SK-N-SH (cell line): ENCODE measurements at regions not wholly inside any gene's neighbourhood (a gene's known extent, or its start where the extent isn't known, plus 50 kb on each side); places are given as distances from the start of the nearest gene placed in this dataset.

ENCODE experiments used
- CTCF ChIA-PET: fragments of 300-600, 350-600 bp; formaldehyde crosslinking; extraction: SDS; loops from one replicate; lab custom pipeline; 2021; lab: Yijun Ruan, JAX
- POLR2A ChIA-PET: fragments of 350-600 bp; sonication (Branson Sonifier 250); formaldehyde crosslinking; extraction: SDS; loops from one replicate; lab custom pipeline; 2020; ENCODE audit warnings: antibody characterized with exemption, inconsistent platforms; lab: Yijun Ruan, JAX
- DNase-seq: peaks from one replicate; pipeline ENCODE4 v3.0.0; 2012
- H2AFZ ChIP-seq: fragments of 200-600 bp; sonication (generic); 2 replicates; pipeline ENCODE4 v1.8.1; 2016; ENCODE audit warnings: antibody characterized with exemption, mild to moderate bottlenecking, low read depth
- H3F3A ChIP-seq: fragments of 200-600 bp; sonication (generic); replicated peaks from 2 replicates; pipeline ENCODE3; 2016; ENCODE audit warnings: antibody characterized with exemption, mild to moderate bottlenecking; ENCODE audit not compliant: insufficient read depth
- H3K27ac ChIP-seq, 2 experiments: fragments of 200-500 bp in 1 of 2; fragments of 200-600 bp in 1 of 2; sonication (Bioruptor generic) in 1 of 2; sonication (generic), shearing (Covaris generic) in 1 of 2; 2 replicates each; pipeline versions ENCODE4 v1.5.1 to v1.6.1; 2014 to 2016; ENCODE audit warnings: low read depth in 2 of 2, inconsistent platforms in 1 of 2, low read length in 1 of 2, mild to moderate bottlenecking in 1 of 2, mixed read lengths in 1 of 2
- H3K27me3 ChIP-seq: fragments of 200-600 bp; sonication (generic), shearing (Covaris generic); 2 replicates; pipeline ENCODE4 v1.6.1; 2016; ENCODE audit warnings: mixed run types; ENCODE audit not compliant: insufficient read depth
- H3K36me3 ChIP-seq, 2 experiments: fragments of 200-500 bp in 1 of 2; fragments of 200-600 bp in 1 of 2; sonication (Bioruptor generic) in 1 of 2; sonication (generic) in 1 of 2; replicated peaks in 1 of 2; 2 replicates each; pipeline versions ENCODE3 to v1.5.1; 2014 to 2016; ENCODE audit warnings: low read length in 1 of 2, mild to moderate bottlenecking in 1 of 2; ENCODE audit not compliant: insufficient read depth in 2 of 2, control insufficient read depth in 1 of 2
- H3K4me1 ChIP-seq, 2 experiments: fragments of 200-500 bp in 1 of 2; fragments of 200-600 bp in 1 of 2; sonication (Bioruptor generic) in 1 of 2; sonication (generic), shearing (Covaris generic) in 1 of 2; 2 replicates each; pipeline versions ENCODE4 v1.5.1 to v1.6.1; 2014 to 2016; ENCODE audit warnings: low read depth in 1 of 2, low read length in 1 of 2, mixed run types in 1 of 2; ENCODE audit not compliant: insufficient read depth in 2 of 2, control insufficient read depth in 1 of 2
- H3K4me2 ChIP-seq: fragments of 200-600 bp; sonication (generic), shearing (Covaris generic); 2 replicates; pipeline ENCODE4 v1.6.1; 2017; ENCODE audit warnings: mixed run types
- H3K4me3 ChIP-seq, 2 experiments: fragments of 200-500 bp in 1 of 2; fragments of 200-600 bp in 1 of 2; sonication (Bioruptor generic) in 1 of 2; sonication (generic), shearing (Covaris generic) in 1 of 2; 2 replicates each; pipeline versions ENCODE4 v1.5.1 to v1.8.1; 2014 to 2016; ENCODE audit warnings: low read depth in 2 of 2, inconsistent platforms in 1 of 2, low read length in 1 of 2, mild to moderate bottlenecking in 1 of 2, mixed read lengths in 1 of 2, moderate library complexity in 1 of 2
- H3K79me2 ChIP-seq: fragments of 200-600 bp; sonication (generic); 2 replicates; pipeline ENCODE4 v1.8.1; 2017; ENCODE audit warnings: mild to moderate bottlenecking; ENCODE audit not compliant: insufficient read depth
- H3K9ac ChIP-seq: fragments of 200-600 bp; sonication (generic); 2 replicates; pipeline ENCODE4 v1.6.1; 2017; ENCODE audit warnings: mixed run types
- H3K9me2 ChIP-seq: fragments of 200-600 bp; sonication (generic); 2 replicates; pipeline ENCODE4 v1.6.1; 2017; ENCODE audit warnings: mixed run types
- H3K9me3 ChIP-seq: fragments of 200-600 bp; sonication (generic); 2 replicates; pipeline ENCODE4 v1.6.1; 2017; ENCODE audit warnings: mixed run types, mild to moderate bottlenecking, moderate library complexity
- H4K20me1 ChIP-seq: fragments of 200-600 bp; sonication (generic); 2 replicates; pipeline ENCODE4 v1.6.1; 2017; ENCODE audit warnings: mild to moderate bottlenecking, mixed run types; ENCODE audit not compliant: insufficient read depth
- CHD2 ChIP-seq: fragments of 150-350 bp; IDR thresholded peaks from 2 replicates; pipeline ENCODE4 v1.6.1; 2018; ENCODE audit warnings: low read length; ENCODE audit not compliant: partially characterized antibody
- CTCF ChIP-seq: fragments of 200-600 bp; sonication (generic); IDR thresholded peaks from 2 replicates; pipeline ENCODE4 v1.6.1; 2017; ENCODE audit warnings: antibody characterized with exemption, mild to moderate bottlenecking, moderate library complexity
- ELF1 ChIP-seq: IDR thresholded peaks from 2 replicates; pipeline ENCODE4 v1.4.0; 2012
- EZH2phosphoT487 ChIP-seq: fragments of 200-600 bp; sonication (generic); IDR thresholded peaks from 2 replicates; pipeline ENCODE4 v1.6.1; 2017; ENCODE audit warnings: low read depth, mixed run types, mild to moderate bottlenecking, antibody characterized with exemption, moderate library complexity, borderline replicate concordance
- FOSL2 ChIP-seq: IDR thresholded peaks from 2 replicates; pipeline ENCODE4 v1.4.0; 2012; ENCODE audit warnings: low read depth, mild to moderate bottlenecking, moderate library complexity, borderline replicate concordance
- FOXJ3 ChIP-seq: sonication (generic); formaldehyde crosslinking; IDR thresholded peaks from 2 replicates; pipeline ENCODE4 v1.5.1; 2020; ENCODE audit warnings: mild to moderate bottlenecking, missing genetic modification reagents
- GATA2 ChIP-seq: sonication (generic); formaldehyde crosslinking; IDR thresholded peaks from 2 replicates; pipeline ENCODE4 v1.5.0; 2020; ENCODE audit warnings: mild to moderate bottlenecking, missing genetic modification reagents
- JUND ChIP-seq: IDR thresholded peaks from 2 replicates; pipeline ENCODE4 v1.4.0; 2012
- NFIC ChIP-seq: IDR thresholded peaks from 2 replicates; pipeline ENCODE4 v1.4.0; 2012; ENCODE audit warnings: borderline replicate concordance
- NRF1 ChIP-seq: IDR thresholded peaks from 2 replicates; pipeline ENCODE4 v1.6.1; 2012; ENCODE audit warnings: low read depth, mild to moderate bottlenecking, low read length
- POLR2AphosphoS5 ChIP-seq: IDR thresholded peaks from 2 replicates; pipeline ENCODE4 v1.6.1; 2012; ENCODE audit warnings: low read depth, low read length
- RAD21 ChIP-seq: IDR thresholded peaks from 2 replicates; pipeline ENCODE4 v1.6.1; 2012; ENCODE audit warnings: mild to moderate bottlenecking, low read length
- RXRA ChIP-seq: IDR thresholded peaks from 2 replicates; pipeline ENCODE4 v1.4.0; 2012; ENCODE audit warnings: low read depth, mild to moderate bottlenecking, borderline replicate concordance
- SMC3 ChIP-seq: IDR thresholded peaks from 2 replicates; pipeline ENCODE4 v1.6.1; 2012; ENCODE audit warnings: low read depth, low read length, improper control_type of control experiment
- TAF1 ChIP-seq: IDR thresholded peaks from 2 replicates; pipeline ENCODE4 v1.6.1; 2012; ENCODE audit warnings: low read depth, mild to moderate bottlenecking, low read length, moderate library complexity, borderline replicate concordance
- TCF12 ChIP-seq: IDR thresholded peaks from 2 replicates; pipeline ENCODE4 v1.4.0; 2012
- TEAD4 ChIP-seq: IDR thresholded peaks from 2 replicates; pipeline ENCODE4 v1.4.0; 2012; ENCODE audit warnings: mild to moderate bottlenecking, borderline replicate concordance; ENCODE audit not compliant: insufficient read depth
- YY1 ChIP-seq: IDR thresholded peaks from 2 replicates; pipeline ENCODE4 v1.4.0; 2012; ENCODE audit warnings: low read depth, mild to moderate bottlenecking
- WGBS: methylation state at CpG from one replicate; pipeline ENCODE4 v1.1.6; 2017; ENCODE audit warnings: low lambda C conversion rate; 5-methylcytosine and 5-hydroxymethylcytosine counted together
- TF ChIP-seq, protein P1 (sequence below): IDR thresholded peaks from 2 replicates; pipeline ENCODE4 v1.6.1; 2012; ENCODE audit warnings: mild to moderate bottlenecking, low read depth, low read length, moderate library complexity

DNA sequence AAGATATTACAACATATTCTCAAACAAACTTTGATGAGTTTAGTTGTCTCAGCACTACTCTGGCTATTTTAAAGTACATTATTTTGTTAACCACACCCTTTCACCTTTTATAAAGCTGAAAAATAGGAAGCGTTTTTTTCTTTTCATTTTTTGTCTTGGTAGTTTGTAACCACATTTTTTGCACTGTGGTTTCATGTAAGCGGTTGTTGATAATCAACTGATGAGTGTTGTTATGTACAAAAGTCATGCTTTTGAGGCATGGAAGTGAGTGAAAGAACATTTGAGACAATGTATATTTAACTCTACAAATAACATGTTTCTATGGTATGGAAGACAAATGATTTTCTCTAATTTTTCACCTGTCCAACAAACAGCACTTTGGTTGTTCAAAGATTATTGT is 52.1 kb upstream of the ATP2B1 start:
- Histone ChIP-seq H2AFZ (no peak overlapping the region), H3K79me2 (no peaks in the 10 kb centered on the region), H3K4me2 (no peak overlapping the region), H3K9ac (no peak overlapping the region), H3F3A (peaks cover 4% of the 10 kb centered on the region), H3K27ac (no peak overlapping the region), H3K9me3 (no peaks in the 10 kb centered on the region), H4K20me1 (no peaks in the 10 kb centered on the region), H3K9me2 (no peaks in the 10 kb centered on the region), H3K36me3 (no peaks in the 10 kb centered on the region), H3K4me1 (peaks cover 0 to 4% of the 10 kb centered on the region in 2 experiments; a peak in 1 of 4 replicates), H3K4me3 (no peak overlapping the region), H3K27me3 (no peaks in the 10 kb centered on the region)
- TF ChIP-seq SMC3 (no peak), GATA2 (CRISPR knock-in tag) (no peak), RXRA (no peak), YY1 (no peak), CHD2 (no peak), POLR2AphosphoS5 (no peak), EZH2phosphoT487 (no peak), FOSL2 (no peak), ELF1 (no peak), CTCF (no peak), TEAD4 (no peak), TAF1 (no peak), TCF12 (no peak), NFIC (no peak), JUND (no peak), RAD21 (no peak), FOXJ3 (no peak), NRF1 (no peak)
- TF ChIP-seq, protein P1, sequence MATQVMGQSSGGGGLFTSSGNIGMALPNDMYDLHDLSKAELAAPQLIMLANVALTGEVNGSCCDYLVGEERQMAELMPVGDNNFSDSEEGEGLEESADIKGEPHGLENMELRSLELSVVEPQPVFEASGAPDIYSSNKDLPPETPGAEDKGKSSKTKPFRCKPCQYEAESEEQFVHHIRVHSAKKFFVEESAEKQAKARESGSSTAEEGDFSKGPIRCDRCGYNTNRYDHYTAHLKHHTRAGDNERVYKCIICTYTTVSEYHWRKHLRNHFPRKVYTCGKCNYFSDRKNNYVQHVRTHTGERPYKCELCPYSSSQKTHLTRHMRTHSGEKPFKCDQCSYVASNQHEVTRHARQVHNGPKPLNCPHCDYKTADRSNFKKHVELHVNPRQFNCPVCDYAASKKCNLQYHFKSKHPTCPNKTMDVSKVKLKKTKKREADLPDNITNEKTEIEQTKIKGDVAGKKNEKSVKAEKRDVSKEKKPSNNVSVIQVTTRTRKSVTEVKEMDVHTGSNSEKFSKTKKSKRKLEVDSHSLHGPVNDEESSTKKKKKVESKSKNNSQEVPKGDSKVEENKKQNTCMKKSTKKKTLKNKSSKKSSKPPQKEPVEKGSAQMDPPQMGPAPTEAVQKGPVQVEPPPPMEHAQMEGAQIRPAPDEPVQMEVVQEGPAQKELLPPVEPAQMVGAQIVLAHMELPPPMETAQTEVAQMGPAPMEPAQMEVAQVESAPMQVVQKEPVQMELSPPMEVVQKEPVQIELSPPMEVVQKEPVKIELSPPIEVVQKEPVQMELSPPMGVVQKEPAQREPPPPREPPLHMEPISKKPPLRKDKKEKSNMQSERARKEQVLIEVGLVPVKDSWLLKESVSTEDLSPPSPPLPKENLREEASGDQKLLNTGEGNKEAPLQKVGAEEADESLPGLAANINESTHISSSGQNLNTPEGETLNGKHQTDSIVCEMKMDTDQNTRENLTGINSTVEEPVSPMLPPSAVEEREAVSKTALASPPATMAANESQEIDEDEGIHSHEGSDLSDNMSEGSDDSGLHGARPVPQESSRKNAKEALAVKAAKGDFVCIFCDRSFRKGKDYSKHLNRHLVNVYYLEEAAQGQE = no peak
- 83% methylated on average over 2 of the region's 2 CpGs for WGBS
- ChIA-PET POLR2A (no interaction called here), CTCF (no interaction called here)
- DNase-seq = no peak
